ENCODE measurements at regions not wholly inside any gene's neighbourhood (a gene's known extent, or its start where the extent isn't known, plus 50 kb on each side); places are given as distances from the start of the nearest gene placed in this dataset.
"Not testable (repeated sequence)": the region's sequence is repeated elsewhere in the genome, so short reads cannot be mapped to it uniquely, and the experiment has no call there.

DNA sequence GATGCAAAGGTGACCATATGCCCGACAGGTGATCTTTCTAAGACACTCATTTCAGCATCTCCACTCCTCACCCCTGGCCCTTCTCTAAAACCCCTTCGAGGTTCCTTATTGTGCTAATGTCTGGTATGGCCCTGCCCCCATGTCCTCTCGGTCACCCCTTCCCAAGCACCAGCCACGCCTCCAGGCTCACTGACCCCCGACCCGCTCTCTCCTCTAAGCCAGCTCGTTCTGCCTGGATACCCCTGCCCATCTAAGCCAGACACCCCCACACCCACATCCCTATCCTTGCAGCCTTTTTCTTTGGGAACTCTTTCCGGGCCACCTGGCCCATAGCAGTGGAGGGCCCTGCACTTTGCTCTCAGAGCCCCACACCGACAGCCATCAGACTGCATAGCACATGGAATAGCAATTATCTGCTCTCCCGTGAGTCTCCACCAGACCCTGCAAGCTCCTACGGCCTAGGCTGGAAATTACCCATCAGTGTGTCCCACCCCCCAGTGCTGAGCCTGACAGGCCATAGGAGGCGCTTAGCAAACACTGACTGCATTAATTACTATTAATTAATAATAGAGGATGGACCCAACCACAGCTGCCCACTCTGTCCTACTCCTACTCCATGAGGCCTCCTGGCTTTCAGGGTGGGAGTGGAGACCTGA is 176.7 kb downstream of the TMEM132E start:
- no peak for DNase-seq (ENCODE audit: low read depth)
- TF ChIP-seq CTCF (IDR thresholded peaks at IDR 0.05; ENCODE audit: low read depth, low read length, missing control alignments), result no peak
- no peak overlapping the region for H3K4me3 ChIP-seq (ENCODE audit: low read depth, low read length)

DNA sequence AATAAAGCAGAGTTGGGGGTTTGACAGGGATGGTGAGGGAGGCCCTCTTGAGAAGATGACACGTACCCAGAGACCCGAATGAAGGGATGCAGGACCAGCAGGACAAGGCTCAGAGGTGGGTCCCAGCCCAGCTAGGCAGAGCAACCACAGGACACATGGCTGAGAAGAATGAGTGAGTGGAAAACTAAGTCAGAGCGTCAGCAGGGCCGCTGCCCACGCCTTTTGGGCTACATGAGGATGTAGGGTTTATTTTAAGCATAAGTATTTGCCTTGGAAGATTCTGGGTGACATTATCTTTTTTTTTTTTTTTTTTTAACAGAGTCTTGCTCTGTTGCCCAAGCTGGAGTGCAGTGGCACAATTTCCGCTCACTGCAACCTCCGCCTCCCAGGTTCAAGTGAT is 176.0 kb downstream of the TMEM132E start:
- no peak for DNase-seq (ENCODE audit: low read depth)
- TF ChIP-seq CTCF (IDR thresholded peaks at IDR 0.05; ENCODE audit: low read depth, low read length, missing control alignments), result no peak
- no peak overlapping the region for H3K4me3 ChIP-seq (ENCODE audit: low read depth, low read length)

GRCh38 chr17:34750004-34750403 is 170.6 kb downstream of the TMEM132E start:
- DNase-seq (ENCODE audit: low read depth), result no peak
- TF ChIP-seq CTCF (IDR thresholded peaks at IDR 0.05; ENCODE audit: low read depth, low read length, missing control alignments), result no peak
- H3K4me3 ChIP-seq (ENCODE audit: low read depth, low read length), result no peak overlapping the region

DNA sequence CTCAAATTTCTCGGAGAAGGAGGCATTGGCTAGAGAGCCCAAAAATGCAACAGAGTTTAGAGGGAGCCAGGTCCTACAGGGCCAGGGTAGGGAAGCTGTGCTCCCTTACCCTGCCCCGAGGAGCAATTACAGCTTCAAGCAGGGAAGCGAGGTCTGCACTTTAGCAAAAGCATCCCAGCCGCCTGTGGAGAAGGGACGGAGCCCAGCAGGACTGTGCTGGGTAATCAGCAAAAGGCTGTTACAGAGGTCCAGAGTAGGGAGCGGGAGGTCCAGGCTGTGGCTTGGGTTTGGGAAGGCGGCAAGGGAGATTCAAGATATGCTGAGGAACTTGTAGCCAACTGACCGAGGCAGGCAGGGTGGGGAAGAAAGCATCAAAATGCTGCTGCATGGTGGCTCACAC is 162.6 kb downstream of the TMEM132E start:
- H3K4me3 ChIP-seq (ENCODE audit: low read depth, low read length), result no peak overlapping the region
- DNase-seq (ENCODE audit: low read depth), result no peak
- no peak for TF ChIP-seq CTCF (IDR thresholded peaks at IDR 0.05; ENCODE audit: low read depth, low read length, missing control alignments)

DNA sequence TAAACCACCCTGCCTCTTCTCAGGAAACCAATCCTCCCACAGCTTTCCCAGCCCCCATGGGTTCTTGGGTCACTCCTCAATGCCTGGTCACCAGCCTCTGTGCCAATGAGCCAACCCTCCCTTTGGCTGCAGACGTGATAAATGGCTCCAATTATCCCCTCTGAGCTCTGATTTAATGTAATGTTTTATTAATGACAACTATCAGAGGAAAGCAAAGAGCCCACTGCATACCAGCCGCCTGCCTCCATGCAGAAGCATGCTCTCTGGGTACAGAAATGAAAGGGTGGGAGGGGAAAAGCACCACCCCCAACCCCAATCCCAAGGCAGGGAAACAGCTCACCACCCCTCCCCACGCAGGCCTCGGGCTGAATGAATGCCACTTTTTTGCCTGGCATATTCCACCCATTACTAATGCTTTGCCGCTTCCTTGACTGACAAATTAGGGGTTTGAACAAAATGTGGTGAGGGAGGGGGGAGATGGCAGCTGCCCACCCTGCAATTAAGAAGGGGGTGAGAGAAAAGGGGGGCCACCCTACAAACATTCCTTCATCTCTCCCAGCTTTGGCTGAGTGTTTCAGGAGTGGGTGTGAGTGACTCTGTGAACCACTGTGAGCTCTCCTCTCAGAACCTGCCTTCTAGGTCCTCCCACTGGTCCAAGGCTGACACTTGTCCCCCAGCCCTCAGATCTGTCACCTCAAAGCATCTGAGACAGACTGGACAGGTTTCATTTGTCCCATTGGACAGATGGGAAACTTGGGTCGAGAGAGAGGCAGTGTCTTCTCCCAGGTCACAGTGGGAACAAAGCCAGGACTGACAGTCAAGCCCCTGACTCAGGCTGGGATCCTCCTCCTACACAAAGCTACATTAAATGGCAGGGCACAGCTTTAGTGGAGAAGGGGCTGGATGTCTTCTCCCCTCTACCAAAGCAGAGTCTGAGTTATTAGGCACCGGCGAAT is 161.5 kb downstream of the TMEM132E start:
- no peak overlapping the region for H3K4me3 ChIP-seq (ENCODE audit: low read depth, low read length)
- no peak for DNase-seq (ENCODE audit: low read depth)
- no peak for TF ChIP-seq CTCF (IDR thresholded peaks at IDR 0.05; ENCODE audit: low read depth, low read length, missing control alignments)

- no peak for TF ChIP-seq CTCF (IDR thresholded peaks at IDR 0.05; ENCODE audit: low read depth, low read length, missing control alignments)
- no peak overlapping the region for H3K4me3 ChIP-seq (ENCODE audit: low read depth, low read length)
- no peak for DNase-seq (ENCODE audit: low read depth)
These were observed 160.0 kb downstream of the TMEM132E start for GRCh38 chr17:34739386-34739785.

- not testable (repeated sequence) for H3K4me3 ChIP-seq (ENCODE audit: low read depth, low read length); DNase-seq (ENCODE audit: low read depth)
These were observed 158.3 kb downstream of the TMEM132E start for GRCh38 chr17:34737673-34738072.

All from GM12864 (cell line).